AG09309 (cell line): ENCODE measurements at regions not wholly inside any gene's neighbourhood (a gene's known extent, or its start where the extent isn't known, plus 50 kb on each side); places are given as distances from the start of the nearest gene placed in this dataset.
A peak's percentile ranks its signal among the peaks of the same experiment; 100 is the strongest.

Experiments
- DNase-seq: peaks from one replicate; pipeline ENCODE4 v3.0.0-alpha.2; 2010; ENCODE audit warnings: low read depth
- H3K4me3 ChIP-seq: 2 replicates; pipeline ENCODE4 v1.5.1; 2011; ENCODE audit warnings: mild to moderate bottlenecking, low read depth, low read length, moderate library complexity; ENCODE audit not compliant: control insufficient read depth
- TF ChIP-seq, protein P1 (sequence below): IDR thresholded peaks from 2 replicates; pipeline ENCODE4 v1.5.1; 2011; ENCODE audit warnings: mild to moderate bottlenecking, low read depth, low read length, inconsistent platforms; ENCODE audit not compliant: insufficient read depth, control insufficient read depth; ENCODE audit errors: missing control alignments

DNA sequence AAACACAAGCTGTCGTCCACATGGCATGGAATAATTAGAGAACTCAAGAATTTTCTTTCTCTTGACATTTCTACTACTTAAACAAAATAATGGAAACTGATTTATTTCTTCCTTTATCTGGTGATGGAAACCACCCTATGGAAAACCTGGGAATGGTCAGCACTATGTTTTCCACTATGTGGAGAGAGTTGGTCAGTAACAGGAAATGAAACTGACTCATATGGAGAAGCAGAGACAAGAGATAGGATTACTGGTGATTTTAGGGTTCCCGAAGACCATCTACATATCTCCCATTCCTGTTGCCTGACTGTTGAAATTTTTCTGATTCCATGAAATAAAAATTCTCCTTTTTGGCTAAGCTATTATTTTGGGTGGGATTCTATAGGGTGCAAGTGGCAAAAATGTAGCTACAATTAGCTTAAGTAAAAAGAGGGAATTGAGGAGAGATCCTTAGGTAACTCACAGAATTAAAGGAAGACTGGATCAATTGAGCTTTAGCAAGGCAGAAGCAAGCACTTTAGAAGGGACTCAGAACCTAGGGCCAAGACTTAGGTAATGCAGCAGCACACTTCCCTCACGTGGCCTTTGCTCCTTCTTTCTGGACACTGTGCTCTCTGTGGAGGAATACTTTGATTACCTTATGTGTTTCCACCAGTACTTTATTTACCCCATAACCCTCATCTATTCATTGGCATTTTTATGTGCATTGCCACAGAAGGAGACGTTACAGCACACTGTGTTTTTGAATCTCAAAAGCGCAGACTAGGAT lies 89.6 kb downstream of the LEPR start:
- no peak for DNase-seq
- TF ChIP-seq, protein P1, sequence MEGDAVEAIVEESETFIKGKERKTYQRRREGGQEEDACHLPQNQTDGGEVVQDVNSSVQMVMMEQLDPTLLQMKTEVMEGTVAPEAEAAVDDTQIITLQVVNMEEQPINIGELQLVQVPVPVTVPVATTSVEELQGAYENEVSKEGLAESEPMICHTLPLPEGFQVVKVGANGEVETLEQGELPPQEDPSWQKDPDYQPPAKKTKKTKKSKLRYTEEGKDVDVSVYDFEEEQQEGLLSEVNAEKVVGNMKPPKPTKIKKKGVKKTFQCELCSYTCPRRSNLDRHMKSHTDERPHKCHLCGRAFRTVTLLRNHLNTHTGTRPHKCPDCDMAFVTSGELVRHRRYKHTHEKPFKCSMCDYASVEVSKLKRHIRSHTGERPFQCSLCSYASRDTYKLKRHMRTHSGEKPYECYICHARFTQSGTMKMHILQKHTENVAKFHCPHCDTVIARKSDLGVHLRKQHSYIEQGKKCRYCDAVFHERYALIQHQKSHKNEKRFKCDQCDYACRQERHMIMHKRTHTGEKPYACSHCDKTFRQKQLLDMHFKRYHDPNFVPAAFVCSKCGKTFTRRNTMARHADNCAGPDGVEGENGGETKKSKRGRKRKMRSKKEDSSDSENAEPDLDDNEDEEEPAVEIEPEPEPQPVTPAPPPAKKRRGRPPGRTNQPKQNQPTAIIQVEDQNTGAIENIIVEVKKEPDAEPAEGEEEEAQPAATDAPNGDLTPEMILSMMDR, result no peak
- no peak overlapping the region for H3K4me3 ChIP-seq

DNA sequence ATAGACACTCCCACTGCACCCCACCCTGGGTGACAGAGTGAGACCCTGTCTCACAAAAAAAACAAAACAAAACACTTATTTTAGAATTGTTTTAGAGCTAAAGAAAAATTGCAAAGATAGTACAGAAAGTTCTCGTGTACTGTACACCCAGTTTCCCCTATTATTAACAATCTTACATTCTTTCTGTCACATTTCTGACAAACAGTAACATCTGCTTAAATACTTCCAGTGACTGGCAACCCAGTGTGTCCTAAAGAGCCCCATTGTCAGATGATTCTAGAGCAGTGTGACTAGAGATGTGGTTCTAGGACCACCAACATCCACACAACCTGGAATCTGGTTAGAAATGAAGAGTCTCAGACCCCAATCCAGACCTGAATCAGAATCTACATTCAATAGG lies 90.5 kb downstream of the LEPR start:
- DNase-seq, result no peak
- H3K4me3 ChIP-seq, result no peak overlapping the region
- TF ChIP-seq, protein P1, result no peak

DNA sequence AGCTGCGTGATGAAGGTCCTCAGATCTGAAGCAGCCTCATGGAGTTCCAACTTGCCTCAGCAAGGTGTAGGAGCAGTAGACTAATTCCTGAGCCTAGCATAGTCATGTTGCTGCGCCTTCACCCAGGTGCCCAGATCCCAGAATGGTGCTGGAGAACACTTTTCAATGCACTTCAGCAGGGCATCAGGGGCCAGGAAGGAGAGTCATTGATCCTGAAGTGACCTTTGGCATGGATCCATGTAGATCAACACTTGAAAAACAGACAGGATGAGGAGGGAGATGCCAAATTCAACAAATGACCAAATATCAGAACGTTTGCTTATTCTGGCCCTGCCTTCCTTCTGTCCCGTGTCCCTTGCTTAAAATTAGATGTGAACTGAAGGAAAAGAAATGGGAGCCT lies 91.9 kb downstream of the LEPR start:
- no peak overlapping the region for H3K4me3 ChIP-seq
- DNase-seq, result no peak

DNA sequence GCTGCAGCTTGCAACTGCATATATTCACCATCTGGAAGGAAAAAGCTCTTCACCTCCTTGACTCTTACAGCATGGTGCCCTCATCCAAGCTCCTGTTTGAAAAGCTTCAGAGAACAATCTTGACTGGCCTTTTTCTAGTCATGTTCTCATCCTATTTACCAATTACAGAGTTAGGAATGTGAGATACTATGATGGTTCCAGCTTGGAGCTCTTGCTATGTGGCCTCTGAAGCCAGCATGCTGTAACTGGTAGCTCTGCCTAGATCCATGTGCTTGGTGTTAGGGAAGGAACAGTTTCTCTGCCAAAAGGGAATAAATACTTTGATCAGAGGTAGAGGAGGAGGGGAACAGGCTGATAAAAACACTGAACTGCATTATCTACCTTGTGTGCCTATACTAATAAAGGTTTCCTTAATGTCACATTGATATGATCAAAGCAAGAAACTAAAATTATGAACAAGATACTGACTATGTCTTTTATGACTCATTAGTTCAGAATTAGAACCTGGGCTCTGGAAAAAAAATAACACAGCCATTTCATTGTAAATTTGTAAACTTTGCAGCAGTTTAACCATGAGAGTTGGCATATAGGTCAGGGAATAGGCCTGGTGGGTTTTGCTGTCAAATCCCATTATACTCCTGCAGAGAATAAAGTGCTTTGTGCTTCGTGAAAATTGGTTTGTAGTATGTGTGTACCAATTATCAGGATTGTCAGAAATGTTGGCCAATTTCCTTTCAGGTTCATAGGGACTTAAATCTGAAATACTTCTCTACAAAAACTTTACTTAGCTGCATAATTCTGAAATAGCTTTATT lies 92.7 kb downstream of the LEPR start:
- TF ChIP-seq, protein P1, result no peak
- no peak for DNase-seq
- no peak overlapping the region for H3K4me3 ChIP-seq

More for the DNA sequence above, 91.9 kb downstream of the LEPR start:
- TF ChIP-seq, protein P1, result no peak

DNA sequence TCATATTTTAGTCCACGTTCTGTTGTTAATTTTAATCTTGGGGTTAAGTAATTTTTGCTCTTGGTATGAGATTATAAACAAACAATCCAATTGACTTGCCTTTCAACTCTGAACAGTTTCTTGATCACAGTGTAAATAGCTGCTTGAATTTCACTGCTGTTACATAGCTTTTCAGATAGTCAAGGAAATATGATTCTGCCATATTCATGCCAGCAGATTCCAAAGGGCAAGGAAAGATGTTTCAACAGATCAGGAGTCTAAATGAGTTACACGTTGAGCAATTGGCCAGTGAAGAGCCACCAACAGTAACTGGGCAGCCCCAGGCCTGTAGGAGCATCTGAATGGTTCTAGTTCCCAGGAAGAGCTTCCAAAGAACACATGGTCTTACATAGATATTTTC lies 93.6 kb downstream of the LEPR start:
- TF ChIP-seq, protein P1, result no peak
- no peak overlapping the region for H3K4me3 ChIP-seq
- DNase-seq, result peak; percentile 55

DNA sequence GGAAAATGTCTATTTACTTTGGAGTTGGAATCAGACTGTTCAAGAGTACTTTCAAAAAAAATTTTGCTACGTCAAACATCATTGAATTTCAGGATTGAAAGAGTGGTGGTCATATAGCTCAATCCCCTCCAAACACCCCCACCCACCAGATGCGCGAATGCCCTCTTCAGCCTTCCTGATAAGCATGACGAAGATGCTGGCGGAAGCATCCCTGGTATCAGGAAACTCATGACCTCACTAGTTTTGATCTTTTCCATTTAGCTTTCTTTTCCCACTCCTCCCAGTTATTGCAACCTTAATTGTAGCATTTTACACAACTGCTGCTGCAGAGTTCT lies 104.4 kb downstream of the LEPR start:
- TF ChIP-seq, protein P1, result no peak
- no peak for DNase-seq
- H3K4me3 ChIP-seq, result peak overlapping the region; percentile 57
